Stimulated activated CD4-positive, alpha-beta T cell treated with anti-CD3 and anti-CD28 coated beads, Interleukin-1b, Interleukin-23, amount 100 ng/mL, for 1 hour (primary cell): ENCODE measurements at regions not wholly inside any gene's neighbourhood (a gene's known extent, or its start where the extent isn't known, plus 50 kb on each side); places are given as distances from the start of the nearest gene placed in this dataset.

Source experiments
- DNase-seq, 2 donors: peaks; one replicate each; pipeline ENCODE4 v3.0.0-alpha.2; 2020; ENCODE audit warnings: low read depth in 2 of 2

DNA sequence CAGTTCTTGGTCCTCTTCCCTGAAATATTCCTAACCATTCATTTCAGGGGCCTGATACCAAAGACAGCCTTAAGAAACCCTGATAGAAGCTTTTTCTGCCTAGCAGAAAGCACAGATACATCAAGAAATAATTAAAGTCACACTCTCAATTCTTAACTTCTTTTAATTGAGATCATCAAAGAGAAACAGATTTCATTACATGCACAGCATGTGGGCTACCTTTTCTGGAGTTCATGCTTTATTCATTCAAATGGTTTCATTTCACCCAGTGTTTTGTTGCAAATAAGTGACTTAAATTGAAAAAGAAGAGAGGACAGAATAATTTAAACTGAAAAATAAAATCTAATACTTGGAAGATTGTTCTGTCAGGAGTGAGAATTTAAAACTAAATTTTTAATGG is 192.6 kb upstream of the GGTLC1 start:
- DNase-seq = no peak

DNA sequence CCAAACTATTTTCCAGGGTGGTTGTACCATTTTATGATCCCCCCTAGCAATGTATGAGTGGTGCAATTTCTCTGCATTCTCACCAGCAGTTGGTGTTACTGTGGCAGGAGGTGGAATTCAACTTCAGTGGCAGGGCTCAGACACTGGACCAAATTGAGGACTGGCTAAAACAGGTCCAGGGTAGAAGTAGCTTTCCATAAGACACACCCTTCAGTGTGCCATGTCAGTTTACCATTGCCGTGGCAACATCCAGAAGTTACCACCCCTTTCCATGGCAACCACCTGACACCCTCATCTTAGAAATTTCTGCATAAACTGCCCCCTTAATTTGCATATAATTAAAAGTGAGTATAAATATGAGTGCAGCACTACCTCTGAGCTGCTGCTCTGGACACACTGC is 180.7 kb upstream of the GGTLC1 start:
- no peak for DNase-seq

DNA sequence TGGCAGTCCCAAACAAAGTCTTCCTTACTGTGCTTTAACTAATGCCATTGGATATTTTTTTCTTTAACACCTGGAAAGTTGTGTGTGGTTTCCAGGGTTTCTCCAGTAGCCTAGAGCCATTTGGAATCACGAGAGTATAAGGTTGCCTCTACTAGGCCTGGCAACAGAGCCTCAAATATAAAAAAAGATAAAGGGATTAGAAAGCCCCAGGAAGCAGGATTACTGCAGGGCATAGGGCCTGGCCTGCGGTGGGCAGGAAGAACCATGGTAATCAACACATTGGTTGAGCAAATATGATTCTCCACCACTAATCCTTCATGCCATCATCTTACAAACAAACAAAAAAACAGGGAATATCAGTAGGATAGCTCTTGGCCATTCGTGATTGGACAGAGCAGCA is 177.8 kb upstream of the GGTLC1 start:
- no peak for DNase-seq

DNA sequence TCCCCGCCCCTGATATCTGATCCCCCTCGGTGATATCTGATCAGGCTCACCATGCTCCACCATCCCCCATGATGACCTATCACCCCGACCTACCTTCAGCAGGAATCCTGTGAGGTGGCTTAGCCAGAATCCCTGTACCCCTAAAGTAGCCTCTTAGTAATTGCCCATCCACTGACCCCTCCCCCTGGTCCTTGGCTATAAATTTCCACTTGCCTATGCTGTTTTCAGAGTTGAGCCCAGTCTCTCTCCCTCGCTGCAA is 177.5 kb upstream of the GGTLC1 start:
- DNase-seq = no peak

DNA sequence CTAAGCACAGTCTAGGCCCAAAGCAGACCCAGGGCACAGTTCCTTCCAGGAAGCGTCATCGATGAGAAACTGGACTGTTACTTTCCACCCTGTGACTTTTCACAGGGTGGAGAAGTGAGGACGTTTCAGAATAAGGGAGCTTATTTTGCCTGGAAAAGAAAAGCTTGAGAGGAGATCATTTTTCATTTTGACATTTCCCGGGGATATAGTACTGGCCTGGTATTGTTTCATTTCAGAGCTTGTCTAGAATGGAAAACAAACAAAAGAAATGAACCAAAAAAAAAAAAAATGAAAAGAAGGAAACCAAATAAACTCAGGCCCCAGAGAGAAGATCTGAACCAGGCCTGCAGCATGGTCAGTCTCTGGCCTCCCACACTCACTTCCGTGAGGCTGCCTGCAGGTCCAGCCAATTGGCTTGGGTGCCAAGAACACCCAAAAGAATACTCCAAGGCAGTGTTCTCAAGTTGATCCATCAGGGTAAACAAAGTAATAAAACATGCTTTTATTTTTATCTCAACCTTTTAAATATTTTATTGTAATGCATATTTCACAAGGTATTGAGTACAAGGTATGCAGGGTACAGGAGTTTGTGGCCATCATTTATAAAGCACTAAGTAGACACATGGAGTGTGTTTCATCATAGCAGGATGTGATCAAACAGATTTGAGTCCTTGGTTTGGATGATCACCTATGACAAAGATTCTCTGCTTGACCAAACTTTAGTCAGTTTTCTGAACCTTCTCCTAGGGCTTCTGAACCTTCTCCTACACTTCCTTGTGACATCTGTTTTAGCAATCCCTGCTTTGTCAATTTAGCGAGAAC is 176.9 kb upstream of the GGTLC1 start:
- DNase-seq = no peak

DNA sequence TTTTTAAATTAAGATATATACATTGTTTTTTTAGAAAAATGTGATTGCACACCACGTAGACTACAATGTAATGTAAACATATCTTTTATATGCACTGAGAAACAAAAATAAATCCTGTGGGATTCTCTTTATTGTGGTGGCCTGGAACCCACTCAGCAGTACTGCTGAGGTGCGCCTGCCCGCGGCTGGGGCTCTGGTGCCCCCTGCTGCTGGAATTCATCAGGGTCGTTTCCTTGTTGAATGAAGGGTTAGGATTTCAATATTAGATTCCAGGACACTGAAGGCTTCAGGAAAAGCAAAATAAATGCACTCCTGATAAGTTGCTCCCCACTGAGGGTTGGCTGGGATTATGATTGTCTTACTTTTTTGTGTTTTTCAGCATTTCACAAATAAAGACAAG is 175.8 kb upstream of the GGTLC1 start:
- no peak for DNase-seq

DNA sequence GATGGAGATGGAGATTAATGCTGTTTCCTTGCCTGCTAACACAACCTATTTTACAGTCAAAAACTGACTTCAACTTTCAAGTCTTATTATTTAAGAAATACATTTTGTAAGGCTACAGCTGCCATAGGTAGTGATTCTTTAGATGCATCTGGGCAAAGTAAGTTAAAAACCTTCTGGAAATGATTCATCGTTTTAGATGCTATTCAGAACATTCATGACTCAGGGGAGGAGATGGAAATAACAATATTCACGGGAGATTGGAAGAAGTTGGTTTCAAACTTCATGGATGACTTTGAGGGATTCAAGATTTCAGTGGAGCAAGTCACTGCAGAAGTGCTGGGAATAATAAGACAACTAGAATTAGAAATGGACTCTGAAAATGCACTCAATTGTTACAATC is 174.9 kb upstream of the GGTLC1 start:
- DNase-seq = no peak

DNA sequence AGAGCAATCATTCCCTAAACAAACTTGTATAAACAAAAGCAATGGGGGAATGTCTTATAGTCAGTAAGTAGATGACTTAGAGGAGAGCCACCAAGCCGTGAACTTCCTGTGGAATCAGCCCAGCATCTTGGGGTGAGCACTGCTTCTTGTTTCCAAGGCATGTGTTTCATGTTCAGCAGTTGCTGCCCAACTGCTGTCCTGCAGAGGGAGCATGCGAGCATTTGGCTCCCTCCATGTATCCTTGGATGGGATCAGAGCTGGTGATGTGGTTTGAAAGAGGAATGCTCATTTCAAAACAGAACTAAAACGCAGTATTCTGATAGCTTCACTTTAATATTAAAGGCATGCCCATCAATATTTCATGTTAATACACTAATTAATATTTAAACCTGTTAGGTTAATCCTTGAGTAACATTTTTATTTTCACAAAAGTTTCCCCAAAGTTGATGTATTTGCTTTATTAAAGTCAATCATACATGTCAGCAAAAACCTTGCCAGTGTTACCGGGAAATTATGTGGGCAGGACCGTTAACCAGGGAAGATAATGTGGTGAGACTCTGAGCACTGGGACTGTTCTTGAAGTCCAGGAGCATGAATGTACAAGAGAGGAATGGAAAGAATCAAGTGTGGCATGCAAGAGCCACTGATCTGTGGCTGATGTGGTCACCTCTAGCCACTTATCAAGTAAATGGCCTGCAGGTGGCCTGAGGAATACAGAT is 172.1 kb upstream of the GGTLC1 start:
- no peak for DNase-seq

DNA sequence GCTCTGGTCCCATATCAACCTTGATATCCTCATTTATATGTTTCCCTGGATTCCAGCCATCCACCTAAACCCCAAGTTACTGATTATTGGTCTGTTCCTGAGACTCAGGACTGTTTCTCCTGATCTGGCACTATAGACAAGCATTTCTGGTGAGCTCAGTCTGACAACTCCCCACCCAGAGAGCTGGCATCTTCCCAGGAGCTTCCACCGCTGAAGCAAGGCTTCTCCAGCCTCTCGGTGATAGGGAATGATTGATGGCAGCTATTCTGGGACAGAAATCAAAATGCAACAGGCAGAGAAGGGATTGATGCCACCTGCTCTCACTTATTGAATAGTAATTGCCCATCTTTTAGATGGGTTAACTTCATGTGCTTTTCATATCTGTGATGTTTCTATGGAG is 169.7 kb upstream of the GGTLC1 start:
- DNase-seq = no peak

DNA sequence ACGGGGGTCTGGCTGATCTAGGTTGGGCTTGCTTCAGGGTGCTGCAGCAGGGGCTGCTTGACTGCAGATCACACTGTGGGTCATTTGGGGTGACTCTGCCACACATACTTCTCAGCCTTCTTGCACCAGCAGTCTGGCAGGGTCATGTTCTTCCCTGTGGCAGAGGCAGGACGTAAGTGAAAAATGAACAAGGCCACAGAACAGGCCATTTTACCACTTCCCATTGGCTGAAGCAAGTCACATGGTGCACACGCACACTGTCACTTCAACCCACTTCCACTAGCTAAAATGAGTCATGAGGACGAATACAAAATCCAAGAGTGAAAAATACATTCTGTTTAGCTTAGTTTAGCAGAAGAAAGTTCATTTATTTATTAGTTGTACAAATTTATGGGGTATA is 168.6 kb upstream of the GGTLC1 start:
- no peak for DNase-seq

DNA sequence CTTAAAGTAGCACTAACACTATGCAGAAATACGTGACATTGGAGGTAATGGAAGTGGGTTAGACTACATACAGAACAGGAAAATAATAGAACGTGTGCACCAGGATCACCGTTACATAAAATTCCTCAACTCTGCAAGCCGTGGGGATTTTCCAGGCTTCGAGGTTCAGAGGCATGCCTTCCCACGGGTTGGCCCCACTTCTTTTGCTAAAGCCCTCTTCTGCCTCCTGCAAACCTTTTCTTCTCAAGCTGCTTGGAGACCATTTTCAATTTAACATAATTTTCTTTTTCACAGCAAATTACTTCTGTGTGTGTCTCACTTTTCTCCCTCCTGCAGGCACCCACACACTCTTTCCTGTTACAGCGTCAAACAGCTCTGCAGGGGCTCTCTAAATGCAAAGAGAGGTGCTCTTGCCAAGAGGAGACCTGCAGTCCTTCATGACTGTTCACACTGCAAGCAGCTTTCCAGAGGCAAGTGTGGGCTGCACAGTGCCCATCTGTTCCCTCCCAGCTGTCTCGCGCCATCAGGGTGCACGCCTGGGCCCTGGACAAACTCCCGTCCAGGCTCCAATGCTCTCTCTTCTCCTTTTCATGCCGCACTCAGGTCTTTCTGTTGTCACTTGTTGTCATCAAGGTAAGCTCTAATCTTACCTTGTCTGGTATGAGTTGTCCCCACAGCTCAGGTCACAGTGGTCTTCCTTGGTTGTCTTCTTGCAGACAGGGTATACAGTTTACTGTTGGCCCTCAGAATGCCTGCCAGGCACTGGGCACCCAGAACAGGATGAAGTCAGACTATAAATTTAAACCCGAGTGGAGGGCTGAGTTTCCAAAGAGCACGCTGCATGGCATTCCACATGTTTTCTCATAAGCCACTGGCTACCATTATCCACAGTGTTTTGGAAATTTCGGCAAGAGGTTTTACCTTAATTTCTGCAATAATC is 164.8 kb upstream of the GGTLC1 start:
- DNase-seq = no peak

DNA sequence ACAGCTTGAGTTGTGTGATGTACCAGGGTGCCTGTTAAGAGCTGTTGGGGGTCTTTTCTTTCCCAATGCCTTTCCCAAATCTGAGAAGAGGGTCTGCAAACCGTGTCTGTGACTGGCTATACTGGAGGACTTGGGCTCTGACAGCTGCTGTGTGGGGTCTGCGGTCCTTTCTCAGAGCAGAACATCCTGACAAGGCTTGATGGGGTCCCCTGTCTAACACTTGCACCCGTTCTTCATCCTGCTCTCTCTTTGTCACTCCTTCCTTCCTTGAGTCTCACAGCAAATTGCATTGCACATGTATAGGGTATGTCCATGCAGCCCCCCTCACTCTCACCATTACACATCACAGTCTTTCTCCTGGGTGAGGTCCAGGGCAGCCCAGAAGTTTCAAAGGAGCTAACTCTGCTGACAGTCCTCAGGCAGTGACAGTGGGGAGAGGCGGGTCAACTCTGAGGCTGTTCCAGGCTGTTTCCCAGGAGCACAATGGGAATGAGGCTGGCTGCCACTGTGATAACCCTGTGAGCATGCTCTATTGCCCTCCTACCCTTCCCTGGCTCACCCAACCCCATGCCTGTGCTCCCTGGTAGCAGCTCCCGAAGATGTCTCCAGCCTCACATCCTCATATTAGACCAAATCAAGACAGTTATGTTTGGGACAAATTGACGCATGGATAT is 163.2 kb upstream of the GGTLC1 start:
- DNase-seq = no peak

DNA sequence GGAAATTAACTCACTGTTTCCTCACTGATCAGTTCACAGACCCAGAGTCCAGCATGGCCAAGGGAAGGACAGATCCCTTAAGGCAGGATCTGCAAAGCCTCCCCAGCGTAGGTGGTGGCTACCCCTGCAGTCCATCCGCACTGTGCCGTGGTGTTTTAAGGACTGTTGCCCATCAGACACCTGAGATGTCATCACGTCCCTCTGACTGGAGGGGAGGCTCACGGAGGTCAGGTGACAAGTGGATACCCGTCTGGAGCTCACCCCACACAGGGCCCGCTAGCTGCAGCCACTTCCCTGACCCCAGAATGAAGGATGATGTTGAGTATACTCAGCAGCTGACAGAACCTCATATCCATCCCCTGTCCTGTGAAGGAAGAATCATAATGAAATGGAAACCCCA is 161.8 kb upstream of the GGTLC1 start:
- no peak for DNase-seq

DNA sequence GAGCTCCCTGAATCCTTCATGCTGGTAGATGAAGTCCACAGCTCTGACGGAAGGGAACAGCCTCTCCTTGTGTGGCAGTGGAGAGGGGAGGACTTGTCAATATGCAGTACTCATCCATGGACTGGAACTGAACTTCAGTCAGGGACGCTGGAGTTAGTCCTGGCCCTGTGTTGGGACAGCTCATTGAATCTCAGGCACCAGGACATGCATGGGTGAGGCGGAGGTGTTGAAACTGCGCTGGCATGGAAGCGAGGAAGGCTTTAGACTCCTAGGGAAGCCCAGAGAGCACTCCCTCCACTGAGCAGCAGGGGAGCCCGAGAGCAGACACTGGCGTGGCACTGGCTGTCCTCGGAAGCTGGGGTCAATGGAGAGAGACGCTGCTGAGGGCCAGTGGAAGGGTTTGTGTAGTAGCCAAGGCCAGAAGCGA is 161.3 kb upstream of the GGTLC1 start:
- no peak for DNase-seq

DNA sequence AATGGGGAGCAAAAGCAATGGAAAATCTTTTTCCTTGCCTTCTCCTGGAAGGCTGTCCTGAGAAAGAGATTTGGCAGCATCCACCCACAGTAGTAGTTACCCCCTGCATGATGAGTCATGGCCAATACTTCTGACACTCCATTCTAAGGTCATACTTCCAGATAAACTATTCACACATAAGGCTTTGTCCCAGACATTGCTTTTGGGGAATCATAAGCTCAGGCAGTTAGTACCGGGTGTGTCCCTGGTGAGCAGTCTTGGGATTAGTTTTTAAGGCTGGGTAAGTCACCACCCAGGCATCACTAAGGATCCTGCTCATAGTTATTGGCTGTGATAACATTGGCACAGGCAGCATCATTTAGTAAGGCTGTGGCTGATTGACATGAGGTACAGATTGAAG is 160.6 kb upstream of the GGTLC1 start:
- DNase-seq = no peak

DNA sequence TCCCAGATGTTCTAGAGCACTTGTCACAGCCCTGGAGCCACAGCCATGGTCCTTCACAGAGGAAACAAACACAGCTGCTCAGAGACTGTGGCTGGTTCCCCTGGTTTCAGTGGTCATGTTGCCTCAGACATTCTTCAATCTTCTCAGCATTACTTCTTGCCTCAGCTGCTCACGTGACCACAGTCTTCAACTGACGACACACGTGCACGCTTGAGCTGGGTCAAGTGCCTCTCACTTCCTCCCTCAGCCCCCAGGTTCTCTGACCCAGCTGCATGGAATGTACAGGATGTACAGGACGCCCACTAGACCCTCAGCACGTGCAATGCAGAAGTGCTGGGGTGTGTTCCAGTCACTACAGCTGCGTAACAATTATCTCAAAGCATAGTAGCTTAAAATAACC is 159.8 kb upstream of the GGTLC1 start:
- DNase-seq = no peak

DNA sequence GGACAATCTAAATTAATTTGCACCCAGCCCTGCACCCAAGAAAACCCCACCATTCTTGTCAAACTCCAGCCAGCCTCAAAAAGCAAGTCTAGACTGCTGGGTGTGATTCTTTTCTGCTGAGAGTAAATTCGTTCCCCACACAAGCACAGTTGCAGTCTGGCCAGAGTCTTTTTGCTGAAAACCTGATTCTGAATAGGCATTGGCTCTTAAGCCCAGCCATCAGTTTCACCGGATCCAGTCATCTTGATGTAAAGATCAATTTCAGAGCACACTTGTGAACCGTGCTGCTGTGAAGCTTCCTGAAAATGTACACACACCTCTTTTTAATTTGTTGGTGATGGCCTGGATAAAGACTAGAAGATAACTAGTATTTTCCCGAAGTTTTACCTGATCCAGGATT is 159.4 kb upstream of the GGTLC1 start:
- DNase-seq = no peak

DNA sequence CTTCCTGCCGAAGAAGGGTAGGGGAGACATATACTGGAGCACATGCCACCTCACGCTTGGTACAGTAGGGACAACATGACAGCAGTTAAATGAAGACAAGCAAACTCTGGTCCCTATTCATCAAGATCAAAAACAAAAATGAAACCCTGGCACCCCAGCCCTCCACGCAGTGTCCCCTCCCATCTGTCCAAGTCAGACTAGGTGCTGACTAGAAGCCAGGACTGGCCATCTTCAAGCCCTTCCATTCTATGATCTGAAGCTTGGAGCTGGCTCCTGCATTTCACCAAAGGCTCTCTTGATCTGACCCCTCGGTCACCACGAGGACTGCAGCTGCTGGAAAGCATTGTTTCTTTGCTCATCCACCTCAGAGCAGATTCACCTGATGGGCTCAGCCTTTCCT is 158.9 kb upstream of the GGTLC1 start:
- no peak for DNase-seq

DNA sequence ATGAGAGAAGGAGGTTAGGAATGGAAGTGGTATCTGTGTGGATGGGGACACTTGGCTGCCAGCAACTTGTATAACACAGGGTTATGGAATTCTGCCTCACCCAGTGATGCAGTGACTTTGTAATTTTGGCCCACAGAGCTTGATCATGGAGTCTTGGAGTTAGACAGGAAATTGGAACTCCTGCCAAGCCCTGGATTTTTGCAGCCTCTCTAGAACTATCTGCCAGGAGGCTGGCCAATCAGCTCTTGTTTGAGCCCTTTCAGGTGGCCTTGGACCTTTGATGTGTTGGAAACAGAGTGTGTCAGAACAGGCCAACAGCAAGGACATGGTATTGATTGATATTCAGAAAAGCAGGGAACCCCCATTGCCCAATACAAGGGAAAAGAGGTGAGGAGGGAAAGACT is 157.7 kb upstream of the GGTLC1 start:
- DNase-seq = no peak

DNA sequence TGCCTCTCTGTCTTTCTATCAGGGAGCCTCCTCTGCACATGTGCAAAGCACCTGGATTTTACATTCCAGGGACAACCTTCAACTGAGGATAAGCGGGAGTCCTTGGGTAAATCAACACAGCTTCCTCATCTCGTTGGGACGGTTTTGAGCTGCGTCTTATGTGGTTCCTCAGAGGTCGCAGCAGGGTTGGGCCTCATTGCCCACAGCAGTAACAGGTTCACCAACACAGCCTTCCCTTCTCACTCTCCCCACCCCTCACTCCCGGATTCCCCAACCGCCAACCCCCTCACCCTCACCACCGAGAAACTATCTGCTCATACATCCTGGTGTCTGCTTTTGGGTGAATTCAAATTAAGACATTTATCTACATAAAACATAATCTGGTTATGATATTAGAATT is 155.8 kb upstream of the GGTLC1 start:
- DNase-seq = no peak

DNA sequence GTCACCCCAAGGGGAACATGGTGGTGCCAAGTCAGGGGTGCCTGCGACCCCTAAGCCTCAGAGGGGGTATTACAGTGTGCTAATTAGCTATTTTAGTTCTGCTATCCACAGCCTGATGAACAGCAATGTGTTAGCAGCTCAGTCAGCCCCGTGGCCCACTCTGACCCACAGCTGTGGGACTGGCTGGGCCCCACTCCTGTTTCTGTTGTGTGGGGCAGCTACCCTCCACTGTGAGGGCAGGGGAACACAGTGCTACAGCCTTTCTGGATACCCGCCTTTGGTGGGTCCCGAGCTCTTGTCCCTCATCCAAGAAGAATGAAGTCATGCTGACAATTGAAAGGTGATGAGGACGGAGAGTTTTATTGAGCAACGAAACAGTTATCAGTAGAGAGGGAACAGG is 152.5 kb upstream of the GGTLC1 start:
- DNase-seq = no peak

DNA sequence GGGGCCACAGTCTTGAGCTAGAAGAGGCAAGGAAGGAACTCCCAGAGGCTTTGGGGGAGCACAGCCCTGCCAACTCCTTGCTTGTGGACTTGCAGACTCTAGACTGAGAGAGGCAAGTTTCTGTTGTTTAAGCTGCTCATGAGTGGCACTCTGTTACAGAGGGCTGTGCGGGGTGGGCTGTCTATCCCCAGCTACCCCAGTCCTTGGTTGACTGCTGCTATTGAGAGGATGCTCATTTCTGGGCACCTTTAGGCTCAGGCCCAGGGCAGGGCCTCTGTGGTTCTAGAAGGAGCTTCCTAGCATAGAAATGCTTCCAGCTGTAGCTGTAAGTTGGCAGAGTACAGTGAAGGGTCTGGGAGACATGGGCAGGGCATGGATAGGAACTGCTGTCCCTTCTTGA is 151.3 kb upstream of the GGTLC1 start:
- no peak for DNase-seq
